Mucosa of gallbladder (tissue), 1 donor: ENCODE measurements at regions not wholly inside any gene's neighbourhood (a gene's known extent, or its start where the extent isn't known, plus 50 kb on each side); places are given as distances from the start of the nearest gene placed in this dataset.
"Not testable (repeated sequence)": the region's sequence is repeated elsewhere in the genome, so short reads cannot be mapped to it uniquely, and the experiment has no call there.

ENCODE experiments used
- DNase-seq: peaks from one replicate; pipeline ENCODE4 v3.0.0-alpha.2; 2020; ENCODE audit warnings: low spot score
- donor health status: DM: no; HTN: no; CAD: no.

DNA sequence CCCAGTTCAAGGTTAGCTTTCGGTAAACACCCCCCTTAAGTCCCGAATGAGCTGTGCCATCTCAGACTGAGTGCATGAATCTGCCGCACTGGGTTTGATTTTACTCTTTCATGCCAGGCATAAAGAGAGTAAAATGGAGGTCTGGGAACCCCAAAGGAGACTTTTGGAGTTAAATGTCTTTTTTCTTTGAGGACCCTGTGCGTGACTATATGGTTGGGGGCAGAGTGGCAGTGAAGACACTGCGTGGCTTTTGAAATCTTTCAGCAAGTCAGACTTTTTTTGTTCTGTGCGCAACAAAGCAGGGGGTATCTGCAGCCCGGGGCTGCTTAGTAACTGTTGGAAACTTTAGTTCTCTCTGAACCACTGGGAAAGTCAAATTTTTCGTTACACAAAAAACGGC, 392.9 kb upstream of the SALL1 start:
- DNase-seq: no peak

DNA sequence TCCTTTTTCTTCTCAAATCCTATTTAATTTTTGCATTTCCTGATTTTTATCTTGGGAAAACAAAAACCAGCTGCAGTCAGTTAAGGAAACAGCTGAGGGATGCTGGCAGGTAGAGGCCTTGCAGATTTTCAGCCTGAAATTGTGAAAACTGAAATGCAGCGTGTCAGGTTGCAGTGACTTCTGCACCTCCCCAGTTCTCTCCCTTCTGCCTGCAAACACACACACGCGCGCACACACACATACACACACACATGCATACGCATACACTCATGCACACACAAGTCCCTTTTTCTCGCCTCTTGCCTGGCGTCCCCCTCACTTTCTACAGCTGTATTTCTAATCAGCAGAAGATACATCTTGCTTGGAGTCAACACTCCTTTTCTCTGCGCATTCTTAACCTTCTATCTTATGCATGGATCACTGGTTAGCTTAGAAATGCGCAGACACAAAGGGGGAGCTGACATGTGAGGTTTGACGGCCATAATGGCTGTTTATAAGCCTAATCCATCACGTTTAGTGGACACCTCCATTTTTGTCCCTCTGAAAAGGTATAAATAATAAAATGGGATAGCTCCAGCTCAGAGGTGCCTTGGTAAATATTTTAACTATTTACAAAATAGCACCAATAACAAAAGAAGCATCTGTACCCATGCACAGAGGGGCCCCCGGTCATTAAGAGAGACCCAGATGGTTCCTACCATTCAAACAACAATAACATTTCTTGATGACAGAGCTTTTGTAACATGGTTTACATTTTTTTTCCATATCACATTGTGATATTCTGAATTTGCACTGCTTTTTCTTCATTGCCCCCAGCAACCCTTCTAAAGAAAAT, 392.1 kb upstream of the SALL1 start:
- DNase-seq: no peak

- DNase-seq: no peak
Measured at GRCh38 chr16:51540259-51540658, 389.2 kb upstream of the SALL1 start.

DNA sequence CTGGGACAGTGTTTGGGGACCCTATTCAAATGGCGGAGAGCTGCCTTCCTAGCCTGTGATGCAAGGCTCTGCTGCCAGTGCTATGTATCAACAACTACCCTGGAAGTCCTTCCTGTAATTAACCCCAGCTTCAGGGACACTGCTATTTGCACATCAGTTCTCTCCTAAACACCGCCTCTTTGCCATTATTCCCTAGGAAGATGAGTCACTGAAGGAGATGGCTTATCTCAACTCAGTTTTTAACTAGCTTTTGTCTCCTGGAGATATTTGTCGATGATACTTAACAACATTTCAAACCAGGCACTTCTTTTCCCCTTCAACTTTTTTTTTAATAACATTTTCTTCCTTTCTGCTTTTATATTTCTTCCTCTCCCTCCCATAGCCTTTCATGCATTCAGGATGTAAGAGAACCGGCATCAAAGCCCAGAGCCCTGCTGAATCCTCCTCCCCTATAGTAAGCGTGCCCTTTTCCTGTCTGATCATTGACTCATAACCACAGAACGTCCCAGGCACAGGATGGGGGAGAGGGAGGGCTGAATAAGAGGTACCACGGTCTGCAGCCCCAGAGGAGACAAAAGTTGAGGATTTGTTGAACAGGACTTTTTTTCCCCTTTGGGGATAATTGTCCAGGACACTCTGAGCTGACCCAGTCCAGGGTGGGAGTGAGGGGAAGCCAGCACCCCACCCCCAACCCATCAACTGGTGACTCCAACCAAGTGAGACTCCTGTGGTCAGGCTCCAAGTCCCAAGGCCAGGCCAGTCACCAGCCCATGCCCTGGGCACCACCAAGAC, 387.8 kb upstream of the SALL1 start:
- no peak for DNase-seq

DNA sequence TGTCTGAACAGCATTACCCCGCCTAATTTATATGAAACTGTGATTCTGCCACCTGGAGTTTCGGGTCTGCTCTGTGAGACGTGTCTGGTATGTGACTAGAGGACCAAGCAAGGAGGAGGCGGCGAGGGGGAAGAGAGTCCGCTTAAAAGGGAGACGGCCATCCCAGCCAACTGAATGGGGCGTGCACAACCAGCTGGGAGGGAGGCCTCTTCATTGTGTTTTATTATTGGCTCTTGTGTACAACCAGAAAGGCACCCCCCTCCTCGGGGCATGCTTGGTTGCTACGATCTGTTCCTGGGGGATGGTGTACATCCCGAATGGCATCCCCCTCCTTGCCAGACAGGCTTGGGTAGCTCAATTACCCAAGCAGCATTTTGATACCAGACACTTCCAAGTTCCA, 384.5 kb upstream of the SALL1 start:
- no peak for DNase-seq

DNA sequence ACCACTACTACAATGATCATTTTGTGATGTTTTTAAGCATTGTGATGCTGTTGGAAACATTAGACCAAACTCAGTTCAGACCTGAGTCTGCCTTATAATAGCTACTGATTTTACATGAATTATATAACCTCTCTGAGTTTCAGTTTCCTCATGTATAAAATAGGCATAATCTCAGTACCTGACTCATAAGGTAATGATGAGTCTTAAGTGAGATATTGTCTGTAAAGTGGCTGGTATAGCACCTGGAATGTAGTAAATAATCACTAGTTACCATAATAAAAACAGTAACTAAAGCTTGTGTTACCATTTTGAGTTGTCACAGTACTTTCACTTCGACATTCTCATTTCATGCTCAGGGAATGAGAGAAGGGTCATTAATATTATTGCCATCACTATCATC, 381.5 kb upstream of the SALL1 start:
- no peak for DNase-seq

GRCh38 chr16:51531271-51531670, 380.2 kb upstream of the SALL1 start:
- DNase-seq: no peak

DNA sequence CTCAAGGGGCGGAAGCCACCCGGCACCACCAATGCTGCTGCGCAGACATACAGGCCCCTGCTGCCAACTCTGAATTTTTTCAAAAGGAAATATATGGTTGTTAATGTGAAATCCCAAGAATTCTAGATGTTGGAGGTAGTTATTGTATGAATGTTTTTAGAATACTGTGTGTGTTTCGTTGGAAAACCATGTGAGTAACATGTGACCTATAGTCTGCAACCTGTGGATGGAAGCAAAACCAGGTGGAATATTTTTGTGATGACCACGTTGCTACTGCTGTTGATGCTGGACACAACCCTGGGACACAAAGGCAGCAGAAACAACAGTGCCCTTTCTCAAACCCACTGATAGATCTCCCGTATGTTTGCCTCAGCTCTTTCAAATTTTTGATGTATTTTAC, 376.3 kb upstream of the SALL1 start:
- DNase-seq: no peak

- no peak for DNase-seq
Measured at GRCh38 chr16:51526621-51527020, 375.6 kb upstream of the SALL1 start.

DNA sequence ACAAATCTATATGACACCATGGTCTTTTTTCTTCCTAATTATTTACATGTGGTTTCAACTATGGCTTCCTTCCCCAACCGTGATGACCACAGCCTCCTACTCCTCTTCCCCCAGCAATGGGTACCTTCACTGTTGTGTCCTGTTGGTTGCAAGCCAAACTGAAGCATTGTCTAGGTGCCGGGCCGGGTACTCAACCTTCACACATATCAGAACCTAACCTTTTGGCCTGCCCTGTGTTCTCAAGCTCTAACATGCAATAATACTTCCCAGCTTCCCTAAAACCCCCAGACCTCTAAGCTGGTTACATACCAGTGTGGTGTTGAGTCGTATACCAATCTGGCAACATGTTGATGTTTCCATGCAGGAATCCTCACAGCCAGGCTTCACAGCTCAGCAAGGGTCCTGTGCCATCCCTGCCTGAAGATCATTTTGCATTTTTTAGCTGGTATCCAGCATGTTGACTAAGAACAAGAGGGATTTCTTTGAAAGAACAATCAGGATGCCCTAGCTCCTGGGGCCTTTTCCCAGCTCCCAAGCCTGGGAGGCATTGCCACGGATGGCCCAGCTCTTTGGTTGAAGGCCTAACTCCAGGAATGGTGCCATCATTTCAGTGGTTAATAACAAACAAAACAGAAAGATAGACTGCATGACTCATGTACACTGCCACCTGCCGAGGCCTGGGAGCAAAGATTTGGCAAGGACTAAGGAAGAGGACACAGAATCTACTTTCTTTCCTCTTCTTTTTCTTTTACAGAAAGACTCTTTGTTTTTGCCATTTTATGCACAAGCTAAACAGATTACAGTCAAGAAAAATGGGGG, 373.7 kb upstream of the SALL1 start:
- no peak for DNase-seq

- DNase-seq: no peak
Measured at GRCh38 chr16:51524070-51524469, 373.0 kb upstream of the SALL1 start.

DNA sequence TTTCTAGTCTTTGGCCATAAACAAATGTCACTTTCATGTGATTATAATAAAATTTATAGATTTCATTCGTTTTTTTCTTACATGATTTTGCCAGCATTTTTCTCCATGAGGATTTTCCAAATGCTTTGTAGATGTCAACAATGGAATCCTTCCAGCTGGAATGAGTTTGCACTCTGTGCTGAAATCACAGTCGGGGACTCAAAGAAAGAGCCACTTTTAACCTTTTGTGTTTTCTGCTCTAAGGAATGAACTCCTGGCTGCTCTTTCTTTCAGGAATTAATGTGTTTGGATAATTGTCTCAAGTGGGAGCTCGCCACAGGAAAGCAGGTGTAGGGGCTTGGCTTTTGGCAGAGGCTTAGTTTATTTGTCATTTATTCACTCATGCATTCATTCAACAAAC, 372.3 kb upstream of the SALL1 start:
- DNase-seq: no peak

DNA sequence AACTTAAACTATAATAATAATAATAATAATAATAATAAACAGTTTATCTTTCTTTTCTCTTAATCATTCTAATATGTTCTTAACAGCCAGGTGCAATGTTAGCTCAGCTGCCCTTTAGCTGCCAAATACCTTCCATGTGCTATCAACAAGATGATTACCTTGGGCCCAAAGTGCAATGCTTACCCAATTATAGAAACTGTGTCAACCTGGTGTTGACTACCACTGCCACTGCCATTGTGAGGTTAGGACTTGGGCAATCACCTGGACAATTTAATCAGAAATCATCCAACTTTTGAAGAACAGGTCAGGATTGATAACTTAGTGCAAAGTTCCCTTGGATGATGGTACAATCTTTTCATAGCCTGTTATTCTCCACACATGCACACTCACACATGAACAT, 371.8 kb upstream of the SALL1 start:
- no peak for DNase-seq

- DNase-seq: not testable (repeated sequence)
Measured at GRCh38 chr16:51516960-51517359, 365.9 kb upstream of the SALL1 start.

GRCh38 chr16:51510416-51510815, 359.3 kb upstream of the SALL1 start:
- no peak for DNase-seq

- DNase-seq: no peak
Measured at GRCh38 chr16:51509336-51509735, 358.3 kb upstream of the SALL1 start.

GRCh38 chr16:51508490-51509212, 357.6 kb upstream of the SALL1 start:
- no peak for DNase-seq

- DNase-seq: no peak
Measured at GRCh38 chr16:51507286-51507685, 356.2 kb upstream of the SALL1 start.

GRCh38 chr16:51500306-51500705, 349.2 kb upstream of the SALL1 start:
- DNase-seq: no peak

DNA sequence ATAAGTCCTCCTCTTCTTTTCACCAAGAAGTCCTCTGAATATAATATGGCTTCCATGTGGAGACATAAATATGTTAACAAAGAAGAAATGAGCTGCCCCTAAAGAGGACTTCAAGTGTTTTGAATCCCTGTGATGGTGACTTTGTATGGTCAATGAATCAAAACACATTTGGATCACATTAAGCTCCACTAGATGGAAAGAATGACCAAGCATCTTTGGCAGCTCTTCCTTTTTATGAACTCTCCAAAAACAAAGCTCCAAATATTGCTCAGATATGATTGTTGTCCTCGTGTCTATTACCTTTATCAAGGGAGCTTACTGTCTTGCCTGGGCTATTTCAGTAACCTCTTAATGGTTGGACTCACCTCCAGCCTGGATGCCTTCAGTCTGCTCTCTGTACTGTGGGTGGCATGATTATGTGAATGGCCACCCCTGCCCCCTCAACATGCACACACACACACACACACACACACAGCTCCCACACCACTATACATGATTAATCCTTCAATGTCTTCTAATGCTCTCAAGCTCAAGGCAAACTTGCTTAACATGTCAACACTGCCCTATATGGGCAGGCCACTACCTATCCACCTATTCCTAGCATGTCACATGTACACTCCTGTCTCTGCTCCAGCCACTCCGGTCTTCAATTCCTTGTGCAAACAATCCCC, 346.6 kb upstream of the SALL1 start:
- DNase-seq: no peak

DNA sequence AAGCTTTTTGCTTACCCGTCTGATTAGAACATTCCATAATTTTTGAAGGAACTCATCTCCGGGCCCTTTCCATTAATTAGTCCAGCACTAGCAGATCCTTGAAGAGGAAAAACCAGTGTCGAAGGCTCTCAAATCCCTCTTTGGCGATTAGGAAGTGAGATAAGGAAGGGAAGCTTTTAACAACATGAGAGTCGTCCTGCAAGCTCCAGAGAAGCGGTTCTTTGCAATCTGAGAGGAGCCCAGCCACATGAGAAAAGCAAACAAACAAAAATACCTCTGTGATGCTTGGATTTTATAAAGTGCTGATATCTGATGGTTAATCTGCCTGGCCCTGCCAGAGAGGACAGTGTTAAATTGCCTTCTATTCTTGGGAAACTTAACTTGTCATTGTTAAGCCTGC, 339.8 kb upstream of the SALL1 start:
- DNase-seq: no peak
